SK-N-SH (cell line): ENCODE measurements at regions not wholly inside any gene's neighbourhood (a gene's known extent, or its start where the extent isn't known, plus 50 kb on each side); places are given as distances from the start of the nearest gene placed in this dataset.

Experiments used
- CTCF ChIA-PET: fragments of 300-600, 350-600 bp; formaldehyde crosslinking; extraction: SDS; loops from one replicate; lab custom pipeline; 2021; lab: Yijun Ruan, JAX
- POLR2A ChIA-PET: fragments of 350-600 bp; sonication (Branson Sonifier 250); formaldehyde crosslinking; extraction: SDS; loops from one replicate; lab custom pipeline; 2020; ENCODE audit warnings: antibody characterized with exemption, inconsistent platforms; lab: Yijun Ruan, JAX
- DNase-seq: peaks from one replicate; pipeline ENCODE4 v3.0.0; 2012
- H2AFZ ChIP-seq: fragments of 200-600 bp; sonication (generic); 2 replicates; pipeline ENCODE4 v1.8.1; 2016; ENCODE audit warnings: antibody characterized with exemption, mild to moderate bottlenecking, low read depth
- H3F3A ChIP-seq: fragments of 200-600 bp; sonication (generic); replicated peaks from 2 replicates; pipeline ENCODE3; 2016; ENCODE audit warnings: antibody characterized with exemption, mild to moderate bottlenecking; ENCODE audit not compliant: insufficient read depth
- H3K27ac ChIP-seq, 2 experiments: fragments of 200-500 bp in 1 of 2; fragments of 200-600 bp in 1 of 2; sonication (Bioruptor generic) in 1 of 2; sonication (generic), shearing (Covaris generic) in 1 of 2; 2 replicates each; pipeline versions ENCODE4 v1.5.1 to v1.6.1; 2014 to 2016; ENCODE audit warnings: low read depth in 2 of 2, inconsistent platforms in 1 of 2, low read length in 1 of 2, mild to moderate bottlenecking in 1 of 2, mixed read lengths in 1 of 2
- H3K27me3 ChIP-seq: fragments of 200-600 bp; sonication (generic), shearing (Covaris generic); 2 replicates; pipeline ENCODE4 v1.6.1; 2016; ENCODE audit warnings: mixed run types; ENCODE audit not compliant: insufficient read depth
- H3K36me3 ChIP-seq, 2 experiments: fragments of 200-500 bp in 1 of 2; fragments of 200-600 bp in 1 of 2; sonication (Bioruptor generic) in 1 of 2; sonication (generic) in 1 of 2; replicated peaks in 1 of 2; 2 replicates each; pipeline versions ENCODE3 to v1.5.1; 2014 to 2016; ENCODE audit warnings: low read length in 1 of 2, mild to moderate bottlenecking in 1 of 2; ENCODE audit not compliant: insufficient read depth in 2 of 2, control insufficient read depth in 1 of 2
- H3K4me1 ChIP-seq, 2 experiments: fragments of 200-500 bp in 1 of 2; fragments of 200-600 bp in 1 of 2; sonication (Bioruptor generic) in 1 of 2; sonication (generic), shearing (Covaris generic) in 1 of 2; 2 replicates each; pipeline versions ENCODE4 v1.5.1 to v1.6.1; 2014 to 2016; ENCODE audit warnings: low read depth in 1 of 2, low read length in 1 of 2, mixed run types in 1 of 2; ENCODE audit not compliant: insufficient read depth in 2 of 2, control insufficient read depth in 1 of 2
- H3K4me2 ChIP-seq: fragments of 200-600 bp; sonication (generic), shearing (Covaris generic); 2 replicates; pipeline ENCODE4 v1.6.1; 2017; ENCODE audit warnings: mixed run types
- H3K4me3 ChIP-seq, 2 experiments: fragments of 200-500 bp in 1 of 2; fragments of 200-600 bp in 1 of 2; sonication (Bioruptor generic) in 1 of 2; sonication (generic), shearing (Covaris generic) in 1 of 2; 2 replicates each; pipeline versions ENCODE4 v1.5.1 to v1.8.1; 2014 to 2016; ENCODE audit warnings: low read depth in 2 of 2, inconsistent platforms in 1 of 2, low read length in 1 of 2, mild to moderate bottlenecking in 1 of 2, mixed read lengths in 1 of 2, moderate library complexity in 1 of 2
- H3K79me2 ChIP-seq: fragments of 200-600 bp; sonication (generic); 2 replicates; pipeline ENCODE4 v1.8.1; 2017; ENCODE audit warnings: mild to moderate bottlenecking; ENCODE audit not compliant: insufficient read depth
- H3K9ac ChIP-seq: fragments of 200-600 bp; sonication (generic); 2 replicates; pipeline ENCODE4 v1.6.1; 2017; ENCODE audit warnings: mixed run types
- H3K9me2 ChIP-seq: fragments of 200-600 bp; sonication (generic); 2 replicates; pipeline ENCODE4 v1.6.1; 2017; ENCODE audit warnings: mixed run types
- H3K9me3 ChIP-seq: fragments of 200-600 bp; sonication (generic); 2 replicates; pipeline ENCODE4 v1.6.1; 2017; ENCODE audit warnings: mixed run types, mild to moderate bottlenecking, moderate library complexity
- H4K20me1 ChIP-seq: fragments of 200-600 bp; sonication (generic); 2 replicates; pipeline ENCODE4 v1.6.1; 2017; ENCODE audit warnings: mild to moderate bottlenecking, mixed run types; ENCODE audit not compliant: insufficient read depth
- CTCF ChIP-seq: fragments of 200-600 bp; sonication (generic); IDR thresholded peaks from 2 replicates; pipeline ENCODE4 v1.6.1; 2017; ENCODE audit warnings: antibody characterized with exemption, mild to moderate bottlenecking, moderate library complexity
- EP300 ChIP-seq, 2 experiments: IDR thresholded peaks; 2 replicates each; pipeline versions ENCODE4 v1.4.0 to v1.6.1; 2012; ENCODE audit warnings: borderline replicate concordance in 1 of 2, low read depth in 1 of 2, low read length in 1 of 2
- FOSL2 ChIP-seq: IDR thresholded peaks from 2 replicates; pipeline ENCODE4 v1.4.0; 2012; ENCODE audit warnings: low read depth, mild to moderate bottlenecking, moderate library complexity, borderline replicate concordance
- FOXM1 ChIP-seq: IDR thresholded peaks from 2 replicates; pipeline ENCODE4 v1.4.0; 2012; ENCODE audit warnings: low read depth, mild to moderate bottlenecking
- IRF3 ChIP-seq: fragments of 150-350 bp; IDR thresholded peaks from 2 replicates; pipeline ENCODE4 v1.6.1; 2016; ENCODE audit warnings: mild to moderate bottlenecking, low read depth, low read length
- JUND ChIP-seq: IDR thresholded peaks from 2 replicates; pipeline ENCODE4 v1.4.0; 2012
- MAX ChIP-seq: IDR thresholded peaks from 2 replicates; pipeline ENCODE4 v1.4.0; 2012; ENCODE audit warnings: low read depth
- MXI1 ChIP-seq: IDR thresholded peaks from 2 replicates; pipeline ENCODE4 v1.6.1; 2012; ENCODE audit warnings: mild to moderate bottlenecking, low read depth, low read length, improper control_type of control experiment
- POLR2AphosphoS5 ChIP-seq: IDR thresholded peaks from 2 replicates; pipeline ENCODE4 v1.6.1; 2012; ENCODE audit warnings: low read depth, low read length
- REST ChIP-seq: IDR thresholded peaks from 2 replicates; pipeline ENCODE4 v1.6.1; 2012; ENCODE audit warnings: mild to moderate bottlenecking, low read depth, low read length, moderate library complexity
- RXRA ChIP-seq: IDR thresholded peaks from 2 replicates; pipeline ENCODE4 v1.4.0; 2012; ENCODE audit warnings: low read depth, mild to moderate bottlenecking, borderline replicate concordance
- SIN3A ChIP-seq: IDR thresholded peaks from 2 replicates; pipeline ENCODE4 v1.6.1; 2012; ENCODE audit warnings: low read depth, mild to moderate bottlenecking, low read length, moderate library complexity, borderline replicate concordance
- TAF1 ChIP-seq: IDR thresholded peaks from 2 replicates; pipeline ENCODE4 v1.6.1; 2012; ENCODE audit warnings: low read depth, mild to moderate bottlenecking, low read length, moderate library complexity, borderline replicate concordance
- TEAD4 ChIP-seq: IDR thresholded peaks from 2 replicates; pipeline ENCODE4 v1.4.0; 2012; ENCODE audit warnings: mild to moderate bottlenecking, borderline replicate concordance; ENCODE audit not compliant: insufficient read depth
- USF1 ChIP-seq: IDR thresholded peaks from 2 replicates; pipeline ENCODE4 v1.4.0; 2012; ENCODE audit warnings: low read depth, borderline replicate concordance
- ZBTB33 ChIP-seq: IDR thresholded peaks from 2 replicates; pipeline ENCODE4 v1.4.0; 2012; ENCODE audit warnings: low read depth, borderline replicate concordance
- WGBS: methylation state at CpG from one replicate; pipeline ENCODE4 v1.1.6; 2017; ENCODE audit warnings: low lambda C conversion rate; 5-methylcytosine and 5-hydroxymethylcytosine counted together

GRCh38 chr13:106187501-106188095 is 347.9 kb downstream of the EFNB2 start (continued):
- TF ChIP-seq CTCF (no peak), RXRA (no peak)
- TF ChIP-seq, all 33 proteins: peak for 0

- TF ChIP-seq EP300 (IDR thresholded peaks at IDR 0.05; ENCODE audit: borderline replicate concordance in 1 of 2, low read depth in 1 of 2, low read length in 1 of 2) (no peak), ZBTB33 (no peak), POLR2AphosphoS5 (no peak), IRF3 (no peak), TEAD4 (no peak), FOSL2 (no peak), FOXM1 (no peak), REST (no peak), USF1 (no peak), TAF1 (no peak), CTCF (no peak), JUND (no peak), SIN3A (no peak), MAX (no peak), MXI1 (no peak)
- TF ChIP-seq, all 33 proteins: peak for 0
- no peaks in the 10 kb centered on the region for H3K36me3 ChIP-seq
- H3K9ac ChIP-seq: no peak overlapping the region
- 83% methylated on average over 1 of the region's 1 CpG for WGBS
- no peak overlapping the region for H3K4me2 ChIP-seq
- ChIA-PET POLR2A (no interaction called here), CTCF (no interaction called here)
- H3K9me3 ChIP-seq: no peaks in the 10 kb centered on the region
- no peak overlapping the region for H3K27ac ChIP-seq
- H3K79me2 ChIP-seq: no peaks in the 10 kb centered on the region
- H3K4me3 ChIP-seq: no peak overlapping the region
- H3K9me2 ChIP-seq: no peaks in the 10 kb centered on the region
- H4K20me1 ChIP-seq: no peaks in the 10 kb centered on the region
- no peaks in the 10 kb centered on the region for H3K27me3 ChIP-seq
- no peaks in the 10 kb centered on the region for H3F3A ChIP-seq
- no peak for DNase-seq
- no peak overlapping the region for H2AFZ ChIP-seq
- no peaks in the 10 kb centered on the region for H3K4me1 ChIP-seq
These were observed 348.4 kb downstream of the EFNB2 start for GRCh38 chr13:106187101-106187500.
